MM.1S (cell line): ENCODE measurements at regions not wholly inside any gene's neighbourhood (a gene's known extent, or its start where the extent isn't known, plus 50 kb on each side); places are given as distances from the start of the nearest gene placed in this dataset.

Experiments
- EZH2phosphoT487 ChIP-seq: fragments of 300-600 bp; sonication (generic); IDR thresholded peaks from 2 replicates; pipeline ENCODE4 v1.6.1; 2018; ENCODE audit warnings: antibody characterized with exemption, low read length
- TF ChIP-seq, protein P1 (sequence below): fragments of 300-600 bp; sonication (generic); IDR thresholded peaks from 2 replicates; pipeline ENCODE4 v1.5.1; 2016; ENCODE audit warnings: antibody characterized with exemption, low read length, mixed read lengths

DNA sequence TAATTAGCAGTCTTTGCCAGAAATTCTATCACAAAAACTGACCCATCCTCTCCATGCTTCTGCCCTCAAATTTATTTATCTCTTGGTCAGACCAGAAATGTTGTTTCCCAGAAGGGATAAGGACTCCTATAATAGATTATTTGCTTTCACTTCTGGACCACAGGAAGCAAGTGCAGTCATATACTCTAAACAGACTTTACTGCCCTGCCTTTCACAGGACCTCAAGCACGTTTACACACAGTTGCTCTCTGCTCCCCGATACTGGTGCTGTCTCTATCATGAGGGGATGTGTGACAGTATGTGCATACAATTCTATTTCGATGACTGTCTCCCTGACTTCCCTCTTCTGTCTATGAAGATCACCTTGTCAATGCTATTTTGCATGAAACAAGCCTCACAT is 205.5 kb upstream of the TGFBR2 start:
- TF ChIP-seq, protein P1, sequence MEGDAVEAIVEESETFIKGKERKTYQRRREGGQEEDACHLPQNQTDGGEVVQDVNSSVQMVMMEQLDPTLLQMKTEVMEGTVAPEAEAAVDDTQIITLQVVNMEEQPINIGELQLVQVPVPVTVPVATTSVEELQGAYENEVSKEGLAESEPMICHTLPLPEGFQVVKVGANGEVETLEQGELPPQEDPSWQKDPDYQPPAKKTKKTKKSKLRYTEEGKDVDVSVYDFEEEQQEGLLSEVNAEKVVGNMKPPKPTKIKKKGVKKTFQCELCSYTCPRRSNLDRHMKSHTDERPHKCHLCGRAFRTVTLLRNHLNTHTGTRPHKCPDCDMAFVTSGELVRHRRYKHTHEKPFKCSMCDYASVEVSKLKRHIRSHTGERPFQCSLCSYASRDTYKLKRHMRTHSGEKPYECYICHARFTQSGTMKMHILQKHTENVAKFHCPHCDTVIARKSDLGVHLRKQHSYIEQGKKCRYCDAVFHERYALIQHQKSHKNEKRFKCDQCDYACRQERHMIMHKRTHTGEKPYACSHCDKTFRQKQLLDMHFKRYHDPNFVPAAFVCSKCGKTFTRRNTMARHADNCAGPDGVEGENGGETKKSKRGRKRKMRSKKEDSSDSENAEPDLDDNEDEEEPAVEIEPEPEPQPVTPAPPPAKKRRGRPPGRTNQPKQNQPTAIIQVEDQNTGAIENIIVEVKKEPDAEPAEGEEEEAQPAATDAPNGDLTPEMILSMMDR, result no peak
- TF ChIP-seq EZH2phosphoT487, result no peak
